Uterus (tissue), 2 donors: ENCODE measurements at regions not wholly inside any gene's neighbourhood (a gene's known extent, or its start where the extent isn't known, plus 50 kb on each side); places are given as distances from the start of the nearest gene placed in this dataset.

Experiments
- CTCF ChIP-seq, 4 experiments: fragments of 200-600 bp in 2 of 4; fragments of 450-650 bp in 2 of 4; sonication (generic) in 2 of 4; IDR thresholded peaks; one replicate each; pipeline ENCODE4 v1.5.1; 2016 to 2019; ENCODE audit warnings: antibody characterized with exemption in 4 of 4, mild to moderate bottlenecking in 2 of 4, moderate library complexity in 1 of 4
- POLR2A ChIP-seq, 2 donors: fragments of 450-650 bp; IDR thresholded peaks; one replicate each; pipeline ENCODE4 v1.6.1; 2016; ENCODE audit warnings: antibody characterized with exemption in 2 of 2, mild to moderate bottlenecking in 1 of 2, moderate library complexity in 1 of 2

GRCh38 chr2:241935314-241935713 is 65.8 kb downstream of the RTP5 start:
- TF ChIP-seq CTCF (IDR thresholded peaks at IDR 0.05) (no peak), POLR2A (IDR thresholded peaks at IDR 0.05) (no peak)
